Activated naive CD8-positive, alpha-beta T cell (primary cell): ENCODE measurements at regions not wholly inside any gene's neighbourhood (a gene's known extent, or its start where the extent isn't known, plus 50 kb on each side); places are given as distances from the start of the nearest gene placed in this dataset.

Source experiments
- H3K27ac Mint-ChIP-seq: one replicate; pipeline ENCODE4 v1.8.0; 2021; ENCODE audit warnings: mixed read lengths
- H3K27me3 Mint-ChIP-seq: one replicate; pipeline ENCODE4 v1.8.0; 2021; ENCODE audit warnings: mixed read lengths
- H3K36me3 Mint-ChIP-seq: one replicate; pipeline ENCODE4 v1.8.0; 2021; ENCODE audit warnings: mixed read lengths
- H3K4me1 Mint-ChIP-seq: one replicate; pipeline ENCODE4 v1.8.0; 2021; ENCODE audit warnings: low read depth, mixed read lengths
- H3K4me3 Mint-ChIP-seq: one replicate; pipeline ENCODE4 v1.8.0; 2021; ENCODE audit warnings: mild to moderate bottlenecking, mixed read lengths
- H3K9me3 Mint-ChIP-seq: one replicate; pipeline ENCODE4 v1.8.0; 2021; ENCODE audit warnings: low read depth, mixed read lengths

- Mint-ChIP-seq H3K9me3 (no peaks in the 10 kb centered on the region), H3K4me1 (no peaks in the 10 kb centered on the region), H3K36me3 (no peaks in the 10 kb centered on the region), H3K27me3 (peaks cover 8% of the 10 kb centered on the region), H3K4me3 (no peak overlapping the region), H3K27ac (no peak overlapping the region)
Observed at GRCh38 chr10:117927332-117927731, 119.4 kb downstream of the RAB11FIP2 start.

GRCh38 chr10:117927871-117928270 is 118.9 kb downstream of the RAB11FIP2 start:
- Mint-ChIP-seq H3K4me3 (no peak overlapping the region), H3K4me1 (no peaks in the 10 kb centered on the region), H3K27ac (no peak overlapping the region), H3K36me3 (peaks cover 2% of the 10 kb centered on the region), H3K9me3 (no peaks in the 10 kb centered on the region), H3K27me3 (peaks cover 8% of the 10 kb centered on the region)

DNA sequence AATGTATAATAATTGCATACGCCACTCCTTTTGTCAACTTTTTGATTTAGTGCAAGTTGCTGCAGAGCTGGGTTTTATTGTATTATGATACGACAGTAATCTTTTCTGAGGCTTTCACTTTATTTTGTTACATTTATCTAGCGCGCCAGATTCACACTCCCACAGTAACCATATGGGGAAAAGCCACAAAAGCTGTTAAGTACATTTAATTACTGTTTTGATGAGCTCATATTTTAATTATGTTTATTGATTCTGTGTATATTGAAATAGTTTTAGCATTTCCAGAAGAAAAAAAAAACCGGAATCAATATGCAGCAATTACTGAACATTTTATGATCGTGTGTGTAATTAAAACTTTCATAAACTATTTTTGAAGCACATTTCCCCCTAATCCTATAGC is 118.5 kb downstream of the RAB11FIP2 start:
- H3K9me3 Mint-ChIP-seq = no peaks in the 10 kb centered on the region

DNA sequence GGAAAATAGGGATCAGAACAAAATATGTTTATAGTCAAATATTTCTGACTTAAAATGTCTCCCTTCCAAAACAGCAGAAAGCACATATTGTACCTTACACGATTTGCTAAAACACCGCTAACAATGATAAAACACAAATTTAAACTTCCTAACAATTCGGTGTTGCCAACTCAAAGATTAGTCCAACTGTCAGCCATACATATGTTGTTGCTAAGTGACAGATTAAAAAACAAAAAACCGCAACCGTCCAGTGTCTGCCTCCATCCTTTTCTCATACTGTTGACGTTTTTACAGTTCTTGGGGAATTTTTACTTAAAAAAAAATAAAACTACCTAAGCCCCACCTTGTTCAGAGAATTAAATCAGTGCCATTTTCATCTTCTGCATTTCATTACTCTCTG is 118.0 kb downstream of the RAB11FIP2 start:
- peaks cover 8% of the 10 kb centered on the region for H3K27me3 Mint-ChIP-seq
- no peak overlapping the region for H3K27ac Mint-ChIP-seq
- H3K9me3 Mint-ChIP-seq = no peaks in the 10 kb centered on the region
- peaks cover 2% of the 10 kb centered on the region for H3K36me3 Mint-ChIP-seq
- H3K4me3 Mint-ChIP-seq = no peak overlapping the region
- no peaks in the 10 kb centered on the region for H3K4me1 Mint-ChIP-seq

More for the DNA sequence above, 118.5 kb downstream of the RAB11FIP2 start:
- Mint-ChIP-seq H3K4me3 (no peak overlapping the region), H3K27me3 (peaks cover 8% of the 10 kb centered on the region), H3K36me3 (peaks cover 2% of the 10 kb centered on the region), H3K4me1 (no peaks in the 10 kb centered on the region), H3K27ac (no peak overlapping the region)

GRCh38 chr10:117929327-117930067 is 117.2 kb downstream of the RAB11FIP2 start:
- Mint-ChIP-seq H3K4me3 (no peak overlapping the region), H3K36me3 (peaks cover 2% of the 10 kb centered on the region), H3K27me3 (peaks cover 8% of the 10 kb centered on the region), H3K27ac (no peak overlapping the region), H3K9me3 (no peaks in the 10 kb centered on the region), H3K4me1 (no peaks in the 10 kb centered on the region)

GRCh38 chr10:117931078-117931477 is 115.7 kb downstream of the RAB11FIP2 start:
- H3K36me3 Mint-ChIP-seq = peaks cover 2% of the 10 kb centered on the region
- no peak overlapping the region for H3K27ac Mint-ChIP-seq
- no peaks in the 10 kb centered on the region for H3K9me3 Mint-ChIP-seq
- H3K4me1 Mint-ChIP-seq = no peaks in the 10 kb centered on the region
- H3K4me3 Mint-ChIP-seq = no peak overlapping the region
- H3K27me3 Mint-ChIP-seq = peaks cover 11% of the 10 kb centered on the region

DNA sequence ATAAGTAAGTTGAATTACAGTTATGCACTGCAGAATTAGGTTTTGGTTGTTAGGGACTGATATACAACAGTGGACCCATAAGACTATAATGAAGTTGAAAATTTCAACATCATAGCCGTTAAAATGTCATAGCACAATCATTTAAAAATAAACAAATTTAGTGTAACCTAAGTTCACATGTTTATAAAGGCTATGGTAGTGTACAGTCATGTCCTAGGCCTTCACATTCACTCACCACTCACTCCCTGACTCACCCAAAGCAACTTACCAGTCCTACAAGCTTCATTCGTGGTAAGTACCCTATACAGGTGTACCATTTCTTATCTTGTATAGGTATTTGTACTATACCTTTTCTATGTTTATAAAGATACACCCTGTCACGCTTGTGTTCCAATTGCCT is 113.7 kb downstream of the RAB11FIP2 start:
- no peak overlapping the region for H3K27ac Mint-ChIP-seq

GRCh38 chr10:117934477-117934876 is 112.3 kb downstream of the RAB11FIP2 start:
- no peaks in the 10 kb centered on the region for H3K4me1 Mint-ChIP-seq
- no peaks in the 10 kb centered on the region for H3K9me3 Mint-ChIP-seq
- no peak overlapping the region for H3K27ac Mint-ChIP-seq
- peaks cover 6% of the 10 kb centered on the region for H3K27me3 Mint-ChIP-seq
- no peak overlapping the region for H3K4me3 Mint-ChIP-seq
- peaks cover 2% of the 10 kb centered on the region for H3K36me3 Mint-ChIP-seq

More for the DNA sequence above, 113.7 kb downstream of the RAB11FIP2 start:
- no peaks in the 10 kb centered on the region for H3K4me1 Mint-ChIP-seq
- no peaks in the 10 kb centered on the region for H3K9me3 Mint-ChIP-seq
- H3K27me3 Mint-ChIP-seq = peaks cover 6% of the 10 kb centered on the region
- no peak overlapping the region for H3K4me3 Mint-ChIP-seq
- peaks cover 2% of the 10 kb centered on the region for H3K36me3 Mint-ChIP-seq

DNA sequence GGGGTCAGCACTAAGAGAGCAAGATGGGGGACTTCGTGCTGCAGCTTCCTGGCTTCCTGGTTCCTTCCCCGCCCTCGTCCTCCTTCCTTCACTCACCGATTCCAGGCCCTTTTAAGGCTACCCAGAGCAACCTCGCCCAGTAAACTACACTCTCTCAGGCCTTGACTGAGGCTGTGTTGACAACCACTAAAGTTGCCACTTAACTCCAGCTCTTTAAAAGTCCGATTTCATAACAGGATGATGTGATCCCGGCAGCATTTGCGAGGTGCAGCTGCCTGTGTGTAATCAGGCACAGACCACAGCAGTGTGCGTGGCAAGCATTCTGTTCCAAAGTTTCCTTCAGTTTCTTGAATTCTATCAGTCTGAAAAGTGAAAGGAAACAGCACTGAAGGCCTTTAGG is 110.6 kb downstream of the RAB11FIP2 start:
- no peak overlapping the region for H3K4me3 Mint-ChIP-seq
- H3K4me1 Mint-ChIP-seq = no peaks in the 10 kb centered on the region
- H3K9me3 Mint-ChIP-seq = no peaks in the 10 kb centered on the region
- peaks cover 7% of the 10 kb centered on the region for H3K27me3 Mint-ChIP-seq
- H3K36me3 Mint-ChIP-seq = peaks cover 2% of the 10 kb centered on the region
- H3K27ac Mint-ChIP-seq = no peak overlapping the region

DNA sequence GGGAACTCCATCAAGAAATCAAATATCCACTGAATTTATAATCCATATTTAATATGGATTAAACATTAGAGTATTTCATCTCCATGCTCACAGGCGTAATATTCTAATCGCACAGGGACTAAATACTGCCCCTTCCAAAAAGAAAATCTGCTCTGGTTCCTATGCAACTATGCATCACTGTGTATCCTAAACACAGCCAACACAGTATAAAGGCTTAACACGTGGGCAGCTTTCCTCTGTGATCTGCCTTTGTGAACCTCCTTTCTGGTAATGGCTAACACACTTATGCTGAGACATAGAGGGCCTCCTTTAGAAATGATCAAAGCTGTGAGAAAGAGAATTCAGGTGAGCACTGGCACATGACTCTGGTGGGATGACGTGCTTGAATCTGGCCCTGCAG is 110.2 kb downstream of the RAB11FIP2 start:
- H3K9me3 Mint-ChIP-seq = no peaks in the 10 kb centered on the region
- H3K27ac Mint-ChIP-seq = no peak overlapping the region
- no peak overlapping the region for H3K4me3 Mint-ChIP-seq
- H3K4me1 Mint-ChIP-seq = no peaks in the 10 kb centered on the region
- H3K36me3 Mint-ChIP-seq = peaks cover 2% of the 10 kb centered on the region
- peaks cover 7% of the 10 kb centered on the region for H3K27me3 Mint-ChIP-seq

GRCh38 chr10:117936976-117937375 is 109.8 kb downstream of the RAB11FIP2 start:
- H3K4me3 Mint-ChIP-seq = no peak overlapping the region
- peaks cover 7% of the 10 kb centered on the region for H3K27me3 Mint-ChIP-seq
- no peaks in the 10 kb centered on the region for H3K9me3 Mint-ChIP-seq
- no peaks in the 10 kb centered on the region for H3K4me1 Mint-ChIP-seq
- peaks cover 2% of the 10 kb centered on the region for H3K36me3 Mint-ChIP-seq
- no peak overlapping the region for H3K27ac Mint-ChIP-seq

DNA sequence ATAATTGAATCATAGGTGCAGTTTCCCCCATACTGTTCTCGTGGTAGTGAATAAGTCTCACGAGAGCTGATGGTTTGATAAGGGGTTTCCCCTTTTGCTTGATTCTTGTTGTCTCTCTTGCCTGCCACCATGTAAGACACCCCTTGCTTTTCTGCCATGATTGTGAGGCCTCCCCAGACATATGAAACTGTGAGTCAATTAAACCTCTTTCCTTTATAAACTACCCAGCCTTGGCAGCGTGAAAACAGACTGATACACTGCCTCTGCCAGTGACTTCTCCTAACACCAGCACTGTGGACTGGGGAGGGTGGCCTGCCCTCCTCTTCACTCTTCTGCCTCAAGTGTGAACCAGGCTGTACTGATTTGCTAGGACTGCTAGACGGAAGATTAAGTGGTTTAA is 108.6 kb downstream of the RAB11FIP2 start:
- no peaks in the 10 kb centered on the region for H3K36me3 Mint-ChIP-seq
- H3K9me3 Mint-ChIP-seq = no peaks in the 10 kb centered on the region
- H3K27me3 Mint-ChIP-seq = peaks cover 7% of the 10 kb centered on the region
- H3K4me1 Mint-ChIP-seq = no peaks in the 10 kb centered on the region
- H3K27ac Mint-ChIP-seq = no peak overlapping the region
- no peak overlapping the region for H3K4me3 Mint-ChIP-seq

- no peaks in the 10 kb centered on the region for H3K36me3 Mint-ChIP-seq
- H3K9me3 Mint-ChIP-seq = no peaks in the 10 kb centered on the region
- H3K27ac Mint-ChIP-seq = no peak overlapping the region
- no peak overlapping the region for H3K4me3 Mint-ChIP-seq
- H3K4me1 Mint-ChIP-seq = no peaks in the 10 kb centered on the region
- H3K27me3 Mint-ChIP-seq = peaks cover 8% of the 10 kb centered on the region
Observed at GRCh38 chr10:117942226-117942625, 104.5 kb downstream of the RAB11FIP2 start.

GRCh38 chr10:117944676-117945447 is 101.9 kb downstream of the RAB11FIP2 start:
- H3K36me3 Mint-ChIP-seq = no peaks in the 10 kb centered on the region
- H3K27me3 Mint-ChIP-seq = peaks cover 4% of the 10 kb centered on the region
- H3K9me3 Mint-ChIP-seq = no peaks in the 10 kb centered on the region
- no peak overlapping the region for H3K27ac Mint-ChIP-seq
- no peaks in the 10 kb centered on the region for H3K4me1 Mint-ChIP-seq
- H3K4me3 Mint-ChIP-seq = no peak overlapping the region

- Mint-ChIP-seq H3K4me1 (no peaks in the 10 kb centered on the region), H3K4me3 (no peak overlapping the region), H3K27ac (no peak overlapping the region), H3K36me3 (no peaks in the 10 kb centered on the region), H3K27me3 (peaks cover 4% of the 10 kb centered on the region), H3K9me3 (no peaks in the 10 kb centered on the region)
Observed at GRCh38 chr10:117945651-117946050, 101.1 kb downstream of the RAB11FIP2 start.
